Prostate gland (tissue), 2 donors: ENCODE measurements at regions not wholly inside any gene's neighbourhood (a gene's known extent, or its start where the extent isn't known, plus 50 kb on each side); places are given as distances from the start of the nearest gene placed in this dataset.

Experiments
- POLR2A ChIP-seq: fragments of 450-650 bp; IDR thresholded peaks from one replicate; pipeline ENCODE4 v1.6.1; 2016; ENCODE audit warnings: antibody characterized with exemption, mild to moderate bottlenecking
- POLR2AphosphoS5 ChIP-seq: sonication (generic); formaldehyde crosslinking; IDR thresholded peaks from one replicate; pipeline ENCODE4 v1.6.1; 2017; ENCODE audit warnings: antibody characterized with exemption
- TF ChIP-seq, protein P1 (sequence below), 4 experiments: fragments of 200-600 bp in 2 of 4; fragments of 450-650 bp in 2 of 4; sonication (generic) in 2 of 4; IDR thresholded peaks; 1 replicate in 3 of 4; 2 replicates in 1 of 4; pipeline ENCODE4 v1.5.1; 2016 to 2019; ENCODE audit warnings: antibody characterized with exemption in 4 of 4, mild to moderate bottlenecking in 2 of 4, moderate library complexity in 2 of 4

DNA sequence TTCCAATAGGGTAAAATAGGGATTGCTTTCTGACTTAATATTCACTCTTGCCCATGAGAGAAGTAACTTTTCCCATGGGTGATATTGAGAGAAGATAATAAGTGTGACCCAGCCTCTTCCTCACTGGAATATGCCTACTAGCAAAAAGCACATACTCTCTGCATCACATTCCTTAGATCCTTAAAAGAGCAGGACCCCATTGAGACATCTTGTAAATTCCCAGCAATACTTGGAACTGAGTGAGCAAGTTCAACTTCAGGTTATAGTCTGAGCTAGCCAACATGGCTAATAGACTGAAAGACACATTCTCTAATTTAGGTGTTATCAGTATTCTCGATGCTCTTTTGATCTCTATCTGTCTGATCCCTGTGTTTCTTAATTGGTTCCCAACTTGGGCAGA is 1372.3 kb downstream of the STIM2 start:
- TF ChIP-seq, protein P1, sequence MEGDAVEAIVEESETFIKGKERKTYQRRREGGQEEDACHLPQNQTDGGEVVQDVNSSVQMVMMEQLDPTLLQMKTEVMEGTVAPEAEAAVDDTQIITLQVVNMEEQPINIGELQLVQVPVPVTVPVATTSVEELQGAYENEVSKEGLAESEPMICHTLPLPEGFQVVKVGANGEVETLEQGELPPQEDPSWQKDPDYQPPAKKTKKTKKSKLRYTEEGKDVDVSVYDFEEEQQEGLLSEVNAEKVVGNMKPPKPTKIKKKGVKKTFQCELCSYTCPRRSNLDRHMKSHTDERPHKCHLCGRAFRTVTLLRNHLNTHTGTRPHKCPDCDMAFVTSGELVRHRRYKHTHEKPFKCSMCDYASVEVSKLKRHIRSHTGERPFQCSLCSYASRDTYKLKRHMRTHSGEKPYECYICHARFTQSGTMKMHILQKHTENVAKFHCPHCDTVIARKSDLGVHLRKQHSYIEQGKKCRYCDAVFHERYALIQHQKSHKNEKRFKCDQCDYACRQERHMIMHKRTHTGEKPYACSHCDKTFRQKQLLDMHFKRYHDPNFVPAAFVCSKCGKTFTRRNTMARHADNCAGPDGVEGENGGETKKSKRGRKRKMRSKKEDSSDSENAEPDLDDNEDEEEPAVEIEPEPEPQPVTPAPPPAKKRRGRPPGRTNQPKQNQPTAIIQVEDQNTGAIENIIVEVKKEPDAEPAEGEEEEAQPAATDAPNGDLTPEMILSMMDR (IDR thresholded peaks at IDR 0.05) = no peak
- TF ChIP-seq POLR2A = no peak
- TF ChIP-seq POLR2AphosphoS5 = no peak
